AG09309 (cell line): ENCODE measurements at regions not wholly inside any gene's neighbourhood (a gene's known extent, or its start where the extent isn't known, plus 50 kb on each side); places are given as distances from the start of the nearest gene placed in this dataset.

ENCODE experiments used
- DNase-seq: peaks from one replicate; pipeline ENCODE4 v3.0.0-alpha.2; 2010; ENCODE audit warnings: low read depth
- H3K4me3 ChIP-seq: 2 replicates; pipeline ENCODE4 v1.5.1; 2011; ENCODE audit warnings: mild to moderate bottlenecking, low read depth, low read length, moderate library complexity; ENCODE audit not compliant: control insufficient read depth
- CTCF ChIP-seq: IDR thresholded peaks from 2 replicates; pipeline ENCODE4 v1.5.1; 2011; ENCODE audit warnings: mild to moderate bottlenecking, low read depth, low read length, inconsistent platforms; ENCODE audit not compliant: insufficient read depth, control insufficient read depth; ENCODE audit errors: missing control alignments

- DNase-seq, result no peak
- H3K4me3 ChIP-seq, result no peak overlapping the region
- no peak for TF ChIP-seq CTCF
Observed at GRCh38 chr22:35204807-35205775, 52.2 kb upstream of the HMGXB4 start.

- H3K4me3 ChIP-seq, result no peak overlapping the region
- DNase-seq, result no peak
Observed at GRCh38 chr22:35205961-35206360, 51.3 kb upstream of the HMGXB4 start.

GRCh38 chr22:35206889-35207288, 50.4 kb upstream of the HMGXB4 start:
- no peak for DNase-seq
- no peak overlapping the region for H3K4me3 ChIP-seq
- TF ChIP-seq CTCF, result no peak

More at GRCh38 chr22:35205961-35206360, 51.3 kb upstream of the HMGXB4 start:
- TF ChIP-seq CTCF, result no peak
